MM.1S (cell line): ENCODE measurements at regions not wholly inside any gene's neighbourhood (a gene's known extent, or its start where the extent isn't known, plus 50 kb on each side); places are given as distances from the start of the nearest gene placed in this dataset.

Experiments
- DNase-seq: peaks from one replicate; pipeline ENCODE4 v3.0.0-alpha.2; 2015
- H2AFZ ChIP-seq: fragments of 300-600 bp; sonication (generic); 2 replicates; pipeline ENCODE4 v1.6.0; 2016; ENCODE audit warnings: antibody characterized with exemption, low read length
- H3F3A ChIP-seq: fragments of 300-600 bp; sonication (generic); 2 replicates; pipeline ENCODE4 v1.6.1; 2016; ENCODE audit warnings: mild to moderate bottlenecking, antibody characterized with exemption, low read length, moderate library complexity, mixed read lengths; ENCODE audit not compliant: insufficient read depth
- H3K27ac ChIP-seq: fragments of 300-600 bp; sonication (generic); 2 replicates; pipeline ENCODE4 v1.5.1; 2016; ENCODE audit warnings: mild to moderate bottlenecking, low read length
- H3K27me3 ChIP-seq: fragments of 300-600 bp; sonication (generic); replicated peaks from 2 replicates; pipeline ENCODE4 v1.6.0; 2016; ENCODE audit warnings: low read length; ENCODE audit not compliant: insufficient read depth
- H3K36me3 ChIP-seq: fragments of 300-600 bp; sonication (generic); replicated peaks from 2 replicates; pipeline ENCODE4 v1.6.1; 2016; ENCODE audit warnings: mild to moderate bottlenecking, low read length, mixed read lengths; ENCODE audit not compliant: insufficient read depth
- H3K4me1 ChIP-seq: fragments of 300-600 bp; sonication (generic); 2 replicates; pipeline ENCODE4 v1.6.1; 2016; ENCODE audit warnings: low read length, mixed read lengths
- H3K4me2 ChIP-seq: fragments of 300-600 bp; sonication (generic); 2 replicates; pipeline ENCODE4 v1.6.0; 2016; ENCODE audit warnings: low read depth, low read length
- H3K4me3 ChIP-seq: fragments of 300-600 bp; sonication (generic); 2 replicates; pipeline ENCODE4 v1.5.1; 2016; ENCODE audit warnings: low read length, mixed read lengths
- H3K79me2 ChIP-seq: fragments of 300-600 bp; sonication (generic); 2 replicates; pipeline ENCODE4 v1.6.1; 2016; ENCODE audit warnings: mixed run types, low read length, mixed read lengths
- H3K9ac ChIP-seq: fragments of 300-600 bp; sonication (generic); 2 replicates; pipeline ENCODE4 v1.6.1; 2016; ENCODE audit warnings: low read length, mixed read lengths
- H3K9me2 ChIP-seq: fragments of 300-600 bp; sonication (generic); replicated peaks from 2 replicates; pipeline ENCODE4 v1.6.1; 2016; ENCODE audit warnings: mild to moderate bottlenecking, low read length, mixed read lengths; ENCODE audit not compliant: insufficient read depth
- H3K9me3 ChIP-seq: fragments of 300-600 bp; sonication (generic); replicated peaks from 2 replicates; pipeline ENCODE4 v1.6.1; 2016; ENCODE audit warnings: mild to moderate bottlenecking, low read length, mixed read lengths; ENCODE audit not compliant: insufficient read depth
- H4K20me1 ChIP-seq: fragments of 300-600 bp; sonication (generic); 2 replicates; pipeline ENCODE4 v1.6.1; 2016; ENCODE audit warnings: mild to moderate bottlenecking, low read length, moderate library complexity, mixed read lengths; ENCODE audit not compliant: insufficient read depth
- EZH2 ChIP-seq: fragments of 300-600 bp; sonication (generic); optimal IDR thresholded peaks from 2 replicates; pipeline ENCODE3; 2017; ENCODE audit warnings: low read depth, mild to moderate bottlenecking, antibody characterized with exemption, low read length, mixed read lengths
- EZH2phosphoT487 ChIP-seq: fragments of 300-600 bp; sonication (generic); IDR thresholded peaks from 2 replicates; pipeline ENCODE4 v1.6.1; 2018; ENCODE audit warnings: antibody characterized with exemption, low read length
- TF ChIP-seq, protein P1 (sequence below): fragments of 300-600 bp; sonication (generic); IDR thresholded peaks from 2 replicates; pipeline ENCODE4 v1.5.1; 2016; ENCODE audit warnings: antibody characterized with exemption, low read length, mixed read lengths

DNA sequence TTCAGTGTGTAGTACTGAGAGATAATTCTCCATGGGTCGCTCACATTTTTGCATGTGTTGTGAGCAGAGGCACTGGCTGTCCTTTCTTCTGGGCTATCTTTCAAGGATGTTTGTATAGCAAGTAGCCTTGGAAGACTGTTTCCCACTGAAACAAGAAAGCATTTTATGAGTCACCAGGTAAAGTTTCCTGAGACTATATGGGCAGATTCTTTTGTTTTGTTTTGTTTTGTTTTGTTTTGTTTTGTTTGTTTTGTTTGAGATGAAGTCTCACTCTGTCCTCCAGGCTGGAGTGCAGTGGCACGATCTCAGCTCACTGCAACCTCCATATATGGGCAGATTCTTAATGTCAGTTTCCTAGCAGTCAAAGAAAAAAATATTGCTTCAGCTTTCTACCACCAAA, 912.6 kb downstream of the TTLL7 start:
- Histone ChIP-seq H3K36me3 (no peaks in the 10 kb centered on the region), H3K4me2 (no peak overlapping the region), H4K20me1 (no peaks in the 10 kb centered on the region), H3F3A (no peaks in the 10 kb centered on the region), H3K9ac (no peak overlapping the region), H3K9me2 (no peaks in the 10 kb centered on the region), H3K79me2 (no peaks in the 10 kb centered on the region), H2AFZ (no peak overlapping the region), H3K27me3 (no peaks in the 10 kb centered on the region), H3K4me1 (no peaks in the 10 kb centered on the region), H3K27ac (no peak overlapping the region), H3K9me3 (no peaks in the 10 kb centered on the region), H3K4me3 (no peak overlapping the region)
- no peak for DNase-seq
- TF ChIP-seq EZH2phosphoT487 (no peak), EZH2 (no peak)
- TF ChIP-seq, protein P1, sequence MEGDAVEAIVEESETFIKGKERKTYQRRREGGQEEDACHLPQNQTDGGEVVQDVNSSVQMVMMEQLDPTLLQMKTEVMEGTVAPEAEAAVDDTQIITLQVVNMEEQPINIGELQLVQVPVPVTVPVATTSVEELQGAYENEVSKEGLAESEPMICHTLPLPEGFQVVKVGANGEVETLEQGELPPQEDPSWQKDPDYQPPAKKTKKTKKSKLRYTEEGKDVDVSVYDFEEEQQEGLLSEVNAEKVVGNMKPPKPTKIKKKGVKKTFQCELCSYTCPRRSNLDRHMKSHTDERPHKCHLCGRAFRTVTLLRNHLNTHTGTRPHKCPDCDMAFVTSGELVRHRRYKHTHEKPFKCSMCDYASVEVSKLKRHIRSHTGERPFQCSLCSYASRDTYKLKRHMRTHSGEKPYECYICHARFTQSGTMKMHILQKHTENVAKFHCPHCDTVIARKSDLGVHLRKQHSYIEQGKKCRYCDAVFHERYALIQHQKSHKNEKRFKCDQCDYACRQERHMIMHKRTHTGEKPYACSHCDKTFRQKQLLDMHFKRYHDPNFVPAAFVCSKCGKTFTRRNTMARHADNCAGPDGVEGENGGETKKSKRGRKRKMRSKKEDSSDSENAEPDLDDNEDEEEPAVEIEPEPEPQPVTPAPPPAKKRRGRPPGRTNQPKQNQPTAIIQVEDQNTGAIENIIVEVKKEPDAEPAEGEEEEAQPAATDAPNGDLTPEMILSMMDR: no peak

DNA sequence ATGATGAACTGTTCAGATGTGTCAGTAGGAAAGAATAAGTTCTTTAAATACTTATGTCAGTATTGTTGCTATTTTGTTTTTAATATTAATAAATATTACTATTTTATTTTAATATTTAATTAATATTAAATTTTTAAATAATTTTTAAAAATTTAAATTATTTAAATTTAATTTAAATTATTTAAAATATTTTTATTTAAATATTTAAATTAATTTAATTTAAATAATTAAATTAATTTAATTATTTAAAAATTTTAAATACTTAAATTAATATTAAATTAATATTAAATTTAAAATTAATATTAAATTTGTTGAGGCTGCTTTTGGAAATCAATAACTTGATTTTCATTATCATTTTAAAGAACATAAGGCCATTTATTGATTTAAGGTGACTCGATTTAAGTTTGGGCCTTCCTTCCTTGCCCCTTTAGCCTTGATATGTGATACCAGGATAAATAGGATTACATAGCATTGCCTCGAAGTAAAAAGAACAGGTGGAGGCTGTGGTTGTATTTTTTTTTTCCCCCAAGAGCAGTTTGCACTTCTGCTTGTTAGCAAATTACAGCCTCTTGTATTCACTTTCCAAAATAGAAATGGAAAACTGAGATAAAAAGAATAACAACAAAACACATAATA, 915.2 kb downstream of the TTLL7 start:
- no peaks in the 10 kb centered on the region for H3K79me2 ChIP-seq
- DNase-seq: no peak
- H3K9me2 ChIP-seq: no peaks in the 10 kb centered on the region
- no peaks in the 10 kb centered on the region for H4K20me1 ChIP-seq
- no peak for TF ChIP-seq EZH2phosphoT487
- H3K4me2 ChIP-seq: no peak overlapping the region
- H2AFZ ChIP-seq: no peak overlapping the region
- no peak overlapping the region for H3K4me3 ChIP-seq
- H3K36me3 ChIP-seq: no peaks in the 10 kb centered on the region
- H3K4me1 ChIP-seq: no peaks in the 10 kb centered on the region
- H3K27ac ChIP-seq: no peak overlapping the region
- no peaks in the 10 kb centered on the region for H3K9me3 ChIP-seq
- no peak overlapping the region for H3K9ac ChIP-seq
- no peaks in the 10 kb centered on the region for H3K27me3 ChIP-seq
- H3F3A ChIP-seq: no peaks in the 10 kb centered on the region

DNA sequence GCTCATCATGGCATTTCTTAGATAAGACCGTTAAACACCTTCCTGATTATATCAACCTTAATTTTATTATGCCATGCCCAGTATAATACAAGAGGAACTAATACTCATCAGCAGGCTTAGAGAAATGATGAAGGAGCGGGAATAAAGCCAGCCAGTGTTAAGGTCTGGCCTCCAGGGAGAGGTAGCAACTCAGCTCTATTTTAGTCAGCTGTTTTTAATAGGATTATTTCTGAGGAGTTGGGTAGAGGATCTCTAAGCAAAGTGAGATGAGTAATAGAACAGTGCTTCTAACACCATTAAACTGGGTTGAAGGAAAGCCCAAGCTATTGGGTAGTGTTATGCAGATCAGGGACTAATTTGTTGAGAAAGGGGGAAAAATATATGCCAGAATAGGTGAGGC, 921.5 kb downstream of the TTLL7 start:
- Histone ChIP-seq H3K4me1 (no peaks in the 10 kb centered on the region), H3K79me2 (no peaks in the 10 kb centered on the region), H4K20me1 (no peaks in the 10 kb centered on the region), H3K9me3 (no peaks in the 10 kb centered on the region), H3K36me3 (no peaks in the 10 kb centered on the region), H3K9me2 (no peaks in the 10 kb centered on the region), H3K9ac (no peak overlapping the region), H2AFZ (no peak overlapping the region), H3K4me3 (no peak overlapping the region), H3K4me2 (no peak overlapping the region), H3K27me3 (no peaks in the 10 kb centered on the region), H3F3A (no peaks in the 10 kb centered on the region), H3K27ac (no peak overlapping the region)
- TF ChIP-seq, protein P1: no peak
- TF ChIP-seq EZH2phosphoT487 (no peak), EZH2 (no peak)
- no peak for DNase-seq

- H3K4me2 ChIP-seq: no peak overlapping the region
- no peaks in the 10 kb centered on the region for H3K79me2 ChIP-seq
- no peak for DNase-seq
These were observed 923.8 kb downstream of the TTLL7 start for GRCh38 chr1:83075107-83075506.

More at GRCh38 chr1:83075107-83075506, 923.8 kb downstream of the TTLL7 start:
- H3K36me3 ChIP-seq: no peaks in the 10 kb centered on the region
- no peak overlapping the region for H3K4me3 ChIP-seq
- no peak overlapping the region for H2AFZ ChIP-seq
- H4K20me1 ChIP-seq: no peaks in the 10 kb centered on the region
- no peaks in the 10 kb centered on the region for H3K4me1 ChIP-seq
- TF ChIP-seq EZH2 (no peak), EZH2phosphoT487 (no peak)
- TF ChIP-seq, protein P1: no peak
- H3K27me3 ChIP-seq: no peaks in the 10 kb centered on the region
- H3K9me3 ChIP-seq: no peaks in the 10 kb centered on the region
- H3K9ac ChIP-seq: no peak overlapping the region
- no peak overlapping the region for H3K27ac ChIP-seq
- no peaks in the 10 kb centered on the region for H3K9me2 ChIP-seq
- no peaks in the 10 kb centered on the region for H3F3A ChIP-seq
